HG03280 (cell line): ENCODE measurements at regions not wholly inside any gene's neighbourhood (a gene's known extent, or its start where the extent isn't known, plus 50 kb on each side); places are given as distances from the start of the nearest gene placed in this dataset.

Experiments used
- ATAC-seq: cut with Tn5 transposase; IDR thresholded peaks from one replicate; pipeline ENCODE4 v1.9.1; 2021; ENCODE audit warnings: mild to moderate bottlenecking, moderate library complexity; ENCODE audit not compliant: unreplicated experiment

DNA sequence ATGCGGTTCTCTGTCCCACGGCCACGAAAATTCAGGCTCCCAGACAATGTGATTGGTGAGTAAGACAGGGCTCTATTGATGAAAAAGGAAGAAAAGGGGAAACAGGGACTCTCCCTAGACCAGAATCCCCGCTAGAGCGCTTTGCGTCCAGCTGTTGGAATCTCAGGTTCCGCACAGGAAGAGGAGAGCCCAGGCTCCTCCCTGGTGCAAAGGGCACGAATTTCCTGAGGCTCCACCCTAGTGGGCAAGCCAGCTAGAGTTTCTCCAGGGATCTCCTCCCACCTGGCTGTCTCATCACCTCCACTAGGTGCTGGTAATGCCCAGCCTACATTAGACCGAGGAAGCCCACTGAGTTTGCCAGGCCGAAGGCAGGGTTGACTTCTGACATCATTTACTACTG lies 135.9 kb upstream of the SOX4 start:
- ATAC-seq, result no peak

DNA sequence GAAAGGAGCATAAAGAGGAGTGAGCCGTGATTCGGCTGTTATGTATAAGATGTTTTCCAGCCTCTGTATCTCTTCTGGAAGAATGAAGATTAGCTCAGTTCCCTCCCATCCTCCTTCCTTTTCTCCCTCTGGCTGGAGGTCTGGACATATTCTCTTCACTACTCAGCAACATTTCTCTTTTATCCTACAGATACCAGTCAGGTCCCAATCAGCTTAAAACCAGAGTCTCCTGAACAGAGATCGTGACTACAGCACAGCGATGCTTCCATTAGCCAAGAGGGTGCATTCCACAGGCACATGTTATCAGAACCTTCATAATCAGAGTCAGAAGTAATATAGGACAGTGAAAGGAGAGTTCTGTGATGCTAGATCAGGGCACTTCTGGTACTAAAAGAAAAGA lies 133.9 kb upstream of the SOX4 start:
- no peak for ATAC-seq

DNA sequence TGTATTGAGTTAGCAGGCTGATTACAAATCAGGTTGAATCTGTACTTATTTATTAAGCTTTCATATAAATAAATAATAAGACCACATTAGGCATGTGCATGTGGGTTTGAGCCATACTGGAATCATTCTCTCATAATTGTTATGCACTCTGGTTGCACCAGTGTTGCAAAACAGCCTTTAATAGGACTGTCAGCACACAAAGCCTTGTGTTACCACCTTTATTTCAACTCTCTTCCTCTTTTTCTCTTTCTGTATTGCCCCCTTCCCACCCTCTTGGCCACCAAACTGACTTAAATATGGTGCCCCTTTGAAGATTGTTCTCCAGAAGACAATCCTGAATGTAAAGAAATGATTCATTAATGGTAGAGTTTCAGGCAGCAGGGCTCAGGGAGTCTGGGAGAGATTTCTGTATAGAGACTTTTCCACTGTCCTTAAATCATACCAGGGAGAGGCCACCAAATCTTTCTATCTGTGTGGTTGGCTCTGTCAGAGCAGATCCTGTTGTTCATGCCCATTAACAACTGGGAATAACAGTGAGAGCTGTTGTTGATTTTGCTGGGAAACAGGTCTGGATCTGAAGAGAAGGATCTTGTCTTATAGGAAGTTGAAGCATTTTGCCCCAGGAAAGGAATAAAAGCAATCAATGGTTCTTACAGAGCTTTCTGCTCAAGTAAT lies 131.6 kb upstream of the SOX4 start:
- no peak for ATAC-seq

DNA sequence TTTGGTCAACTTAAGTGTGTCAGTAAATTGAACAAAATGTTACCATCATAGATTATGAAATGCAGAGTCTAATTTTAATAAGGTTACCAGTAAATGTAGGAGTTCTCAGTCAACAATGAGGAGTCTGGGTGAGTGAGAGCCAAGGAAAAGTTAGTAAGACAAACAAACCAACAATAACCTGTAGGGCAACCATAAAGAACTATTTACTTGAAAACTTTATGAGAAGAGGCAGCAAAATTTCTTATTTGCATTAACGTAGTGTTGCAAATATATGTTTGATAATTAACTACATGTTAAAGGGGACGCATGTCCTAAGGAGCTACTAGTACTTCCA lies 131.1 kb upstream of the SOX4 start:
- no peak for ATAC-seq

DNA sequence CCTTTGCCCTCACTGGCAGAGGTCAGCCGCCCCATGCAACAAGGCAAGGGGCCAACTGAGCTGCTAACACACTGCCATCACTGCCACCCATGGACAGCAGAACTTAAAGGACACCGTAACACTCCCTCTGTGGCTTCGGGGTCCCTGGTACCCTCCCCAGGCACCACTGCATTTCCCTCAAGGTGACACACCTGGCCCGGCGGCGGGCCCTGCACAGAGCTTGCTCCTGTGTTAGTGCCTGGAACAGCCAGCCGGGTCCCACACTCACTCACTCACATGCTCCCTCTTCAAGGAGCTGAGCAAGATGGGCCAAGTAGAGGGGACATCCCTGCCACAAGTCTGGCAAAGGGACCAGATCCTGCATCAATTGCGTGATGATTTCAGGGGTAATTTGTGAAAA lies 126.5 kb upstream of the SOX4 start:
- no peak for ATAC-seq

DNA sequence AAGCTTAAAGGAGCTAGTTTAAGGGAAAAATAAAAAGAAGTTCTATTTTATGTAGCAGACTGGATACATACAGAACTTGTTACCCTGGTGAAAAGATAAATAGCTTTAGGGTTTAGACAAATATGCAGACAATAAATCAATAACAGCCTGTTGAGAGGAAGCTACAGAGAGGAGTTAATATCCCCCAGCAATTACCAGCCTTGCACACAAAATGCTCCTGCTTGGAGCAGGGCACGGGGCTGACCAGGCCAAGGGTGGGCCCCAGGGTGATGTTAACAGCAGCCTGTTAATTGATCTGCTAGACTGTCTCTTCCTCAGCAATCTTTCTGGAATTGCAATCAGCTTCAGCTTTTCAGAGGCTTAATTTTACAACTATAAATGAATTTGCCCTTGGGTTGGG lies 125.1 kb upstream of the SOX4 start:
- ATAC-seq, result no peak

DNA sequence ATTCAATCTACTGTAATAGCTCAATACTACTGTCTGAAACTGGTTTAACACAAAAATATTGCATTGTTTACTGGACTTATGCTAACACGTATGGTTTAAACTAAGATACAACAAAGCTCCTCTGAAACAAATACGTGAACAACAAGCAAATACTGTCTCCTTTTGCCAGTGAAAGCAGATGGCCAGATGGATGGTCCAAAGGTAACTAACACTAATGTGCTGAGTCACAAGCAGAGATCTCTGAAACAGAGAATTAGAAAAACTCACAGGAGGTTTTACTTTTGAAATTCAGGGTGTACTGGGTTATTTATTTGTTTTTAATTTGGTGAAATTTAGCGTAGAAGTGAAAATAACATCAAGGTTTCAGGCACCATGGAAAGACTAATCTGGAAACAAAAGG lies 124.3 kb upstream of the SOX4 start:
- ATAC-seq, result no peak

DNA sequence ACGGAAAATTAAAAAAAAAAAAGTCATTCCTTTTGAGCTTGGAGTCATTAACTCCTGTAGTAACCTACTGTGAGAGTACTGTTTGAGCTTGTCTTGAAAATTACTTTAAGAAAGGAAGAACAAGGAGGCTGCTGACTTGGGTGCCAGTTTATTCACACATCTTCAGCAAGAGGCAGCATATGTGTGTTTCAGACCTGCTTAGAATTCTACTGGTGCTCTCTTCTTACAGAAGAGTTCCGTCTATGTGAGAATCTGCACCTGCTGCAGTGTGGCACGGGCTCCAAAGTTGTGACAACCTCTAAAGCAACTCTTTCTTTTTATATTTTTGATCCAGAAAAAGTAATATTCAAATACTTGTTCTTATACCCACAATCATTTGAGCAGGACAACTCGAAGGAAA lies 117.4 kb upstream of the SOX4 start:
- no peak for ATAC-seq

DNA sequence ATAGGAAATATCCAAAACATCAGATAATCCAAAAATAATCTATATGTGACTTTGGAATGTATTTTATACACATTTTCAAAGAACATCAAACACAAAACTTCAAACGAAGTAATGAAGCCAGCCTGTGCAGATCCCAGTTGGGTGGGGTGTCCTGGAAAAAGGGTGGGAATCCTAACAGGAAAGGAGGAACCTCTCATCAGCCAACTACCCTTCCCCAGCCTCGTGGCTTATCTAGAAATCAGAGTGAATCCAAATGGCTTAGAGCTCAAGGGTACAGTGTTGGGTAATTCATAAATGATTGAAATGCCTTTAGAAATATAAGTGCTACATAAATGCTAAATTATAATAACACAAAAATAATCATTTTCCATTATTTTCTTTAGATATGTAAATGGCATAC lies 115.1 kb upstream of the SOX4 start:
- no peak for ATAC-seq

DNA sequence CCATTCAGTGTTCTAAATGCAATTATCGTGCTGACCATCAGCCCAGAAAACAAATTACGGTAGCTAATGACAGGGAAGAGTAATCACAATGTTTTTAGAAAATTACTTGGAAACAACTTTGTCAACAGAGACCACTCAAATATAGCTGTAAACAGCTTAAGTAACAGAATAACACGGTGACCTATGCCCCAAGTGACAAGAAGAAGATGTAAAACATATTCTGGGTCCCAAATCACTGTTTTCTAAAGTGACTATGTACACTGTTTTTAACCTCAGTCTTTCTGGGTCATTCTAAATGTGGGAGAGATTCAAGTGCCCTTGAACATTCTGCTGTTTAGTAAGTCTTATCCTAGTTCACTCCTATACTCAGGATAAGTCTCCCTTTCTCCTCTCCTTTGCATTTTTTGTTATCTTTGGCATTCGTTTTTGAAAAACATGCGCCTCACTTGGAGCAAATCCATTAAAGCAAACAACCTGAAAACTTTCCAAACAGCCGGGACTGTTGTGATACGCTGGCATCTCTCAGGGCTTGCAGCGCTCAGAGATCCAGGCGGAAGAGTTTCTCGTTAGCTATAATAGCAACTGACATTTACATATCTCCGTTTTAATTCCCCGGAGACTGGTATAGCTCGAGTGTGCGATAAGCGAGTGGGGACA lies 114.5 kb upstream of the SOX4 start:
- no peak for ATAC-seq

DNA sequence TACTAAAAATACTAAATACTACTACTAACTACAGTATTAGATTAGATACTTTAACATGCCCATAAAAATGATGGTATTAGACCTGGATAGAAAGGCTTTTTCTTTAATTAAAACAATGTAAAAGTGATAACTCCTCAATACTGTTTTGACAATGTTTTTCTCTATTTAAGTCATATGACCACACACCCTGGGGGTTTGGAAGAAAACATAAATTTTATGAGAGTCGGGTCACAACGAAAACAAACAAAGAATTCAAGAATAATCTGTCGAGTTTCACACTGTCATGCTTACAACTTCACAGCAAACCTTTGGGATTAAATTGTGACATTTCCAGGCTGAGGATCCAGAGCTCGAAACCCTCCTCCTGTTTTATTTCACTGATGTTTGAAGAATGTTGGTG lies 107.4 kb upstream of the SOX4 start:
- ATAC-seq, result no peak

DNA sequence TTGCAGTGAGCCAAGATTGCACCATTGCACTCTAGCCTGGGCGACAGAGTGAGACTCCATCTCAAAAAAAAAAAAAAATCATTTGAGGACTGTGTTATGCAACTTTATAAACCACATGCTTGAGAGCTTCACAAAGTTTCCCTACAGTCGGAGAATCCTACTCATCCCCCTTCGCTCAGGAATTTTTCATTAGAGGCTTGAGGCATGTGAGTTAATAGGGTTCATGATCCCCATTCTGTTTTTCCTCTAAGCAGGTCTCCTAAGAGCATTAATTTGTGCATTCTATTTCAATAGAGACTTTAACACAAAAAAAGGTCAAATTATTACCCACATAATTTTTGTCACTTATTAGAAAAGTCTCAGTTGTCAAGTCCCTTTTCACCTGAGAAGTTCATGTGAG lies 103.7 kb upstream of the SOX4 start:
- ATAC-seq, result no peak

DNA sequence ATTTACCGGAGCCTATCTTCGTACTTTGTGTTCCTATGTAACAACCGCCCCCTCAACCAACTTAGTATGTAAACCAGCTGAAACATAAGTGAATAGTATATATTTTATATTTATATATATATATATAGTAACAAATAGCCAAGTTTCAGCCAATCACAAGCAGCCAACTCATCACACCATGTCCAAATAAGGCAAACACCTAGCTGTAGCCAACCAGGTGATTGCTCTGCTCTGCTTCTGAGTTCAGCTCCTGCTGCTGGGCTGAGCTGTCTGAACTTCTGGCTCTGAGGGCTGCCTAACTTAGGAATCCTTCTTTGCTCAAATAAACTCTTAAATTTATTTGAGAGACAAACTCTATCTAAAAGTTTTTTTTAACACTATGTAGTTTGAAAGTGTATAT lies 101.6 kb upstream of the SOX4 start:
- ATAC-seq, result no peak

DNA sequence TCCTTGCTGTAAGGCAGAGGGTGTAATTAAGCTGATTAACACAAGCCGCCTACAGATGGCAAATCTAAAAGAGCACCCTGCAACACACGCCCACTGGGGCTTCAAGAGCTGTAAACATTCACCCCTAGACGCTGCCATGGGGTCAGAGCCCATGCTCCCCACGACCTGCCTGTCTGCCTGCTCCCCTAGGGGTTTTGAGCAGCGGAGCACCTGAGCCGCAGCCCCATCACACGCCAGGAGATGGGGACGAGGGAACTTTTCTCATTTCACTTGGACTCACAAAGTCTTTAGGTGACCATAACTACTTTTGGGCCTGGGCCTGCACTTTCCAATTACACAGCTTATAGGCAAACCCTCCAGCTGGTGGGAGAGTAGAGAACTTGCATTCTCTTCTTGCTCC lies 99.0 kb upstream of the SOX4 start:
- no peak for ATAC-seq

DNA sequence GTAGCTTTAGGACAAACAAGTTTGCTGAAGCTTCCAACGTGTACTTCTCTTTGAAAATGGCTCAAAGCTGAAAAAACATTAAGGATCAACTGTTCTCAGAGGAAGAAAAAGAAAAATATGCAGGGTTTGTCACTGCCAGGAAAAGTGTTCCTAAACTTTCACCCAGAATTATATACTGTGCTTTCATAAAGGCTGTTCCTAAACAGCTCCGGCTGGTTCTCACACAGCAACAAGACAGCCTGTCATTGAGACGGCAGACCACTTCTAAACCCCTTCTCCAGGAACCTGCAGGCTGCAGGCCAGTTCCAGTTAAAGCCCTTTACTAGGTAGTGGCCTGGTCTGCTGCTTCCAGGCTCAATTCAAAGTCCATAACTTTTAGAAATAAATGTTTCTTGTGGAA lies 97.4 kb upstream of the SOX4 start:
- ATAC-seq, result no peak

DNA sequence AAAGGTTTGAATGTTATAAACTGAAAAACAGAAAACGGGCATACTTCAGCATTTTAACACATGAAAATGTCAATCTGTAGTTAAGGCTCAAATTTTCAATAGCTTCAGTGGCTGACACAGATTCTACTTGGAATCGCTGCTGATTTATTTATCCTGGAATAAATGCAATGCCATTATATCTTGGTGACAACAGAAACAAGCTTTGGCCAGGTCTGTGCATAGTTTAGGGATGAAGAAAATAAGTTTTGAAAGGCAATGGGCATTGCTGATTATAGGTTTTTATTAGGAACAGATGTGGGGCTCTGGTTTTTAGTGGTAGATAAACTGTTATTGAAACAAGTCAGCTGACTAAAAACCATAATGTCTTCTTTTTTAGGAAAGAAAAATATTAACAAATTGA lies 96.8 kb upstream of the SOX4 start:
- ATAC-seq, result no peak

DNA sequence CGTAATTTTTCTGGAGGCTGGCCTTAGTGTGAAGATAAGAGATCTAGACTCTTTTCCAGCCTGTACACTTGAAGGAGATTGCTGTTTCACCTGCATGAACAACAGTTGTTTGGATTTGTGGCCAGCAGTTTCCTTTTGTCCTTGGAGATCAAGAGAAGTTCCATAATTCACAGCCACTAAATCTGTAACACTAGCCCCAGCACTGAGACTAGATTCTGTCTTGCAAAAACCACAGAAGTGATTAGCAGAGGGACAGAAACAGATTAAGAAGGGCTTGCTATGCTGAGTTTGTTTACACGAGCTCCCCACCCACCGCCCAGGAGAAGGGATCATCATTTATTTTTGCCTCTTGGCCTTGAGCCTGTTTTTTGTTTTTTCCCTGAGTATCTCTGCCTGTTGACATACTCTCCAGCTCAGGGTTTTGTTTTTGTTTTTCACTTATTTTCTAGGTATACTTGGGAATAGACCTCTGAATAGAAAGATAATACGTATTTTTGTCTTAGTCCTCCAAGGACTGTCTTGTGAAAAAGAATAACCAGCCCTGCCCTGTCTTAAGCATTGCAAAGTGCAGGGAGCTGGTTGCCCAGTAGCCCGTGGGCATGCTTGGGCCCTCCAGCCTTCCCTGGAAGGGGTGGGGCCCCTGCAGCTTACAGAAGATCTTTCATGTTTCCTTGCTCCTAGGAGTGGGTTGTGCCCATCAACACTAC lies 93.1 kb upstream of the SOX4 start:
- ATAC-seq, result no peak

DNA sequence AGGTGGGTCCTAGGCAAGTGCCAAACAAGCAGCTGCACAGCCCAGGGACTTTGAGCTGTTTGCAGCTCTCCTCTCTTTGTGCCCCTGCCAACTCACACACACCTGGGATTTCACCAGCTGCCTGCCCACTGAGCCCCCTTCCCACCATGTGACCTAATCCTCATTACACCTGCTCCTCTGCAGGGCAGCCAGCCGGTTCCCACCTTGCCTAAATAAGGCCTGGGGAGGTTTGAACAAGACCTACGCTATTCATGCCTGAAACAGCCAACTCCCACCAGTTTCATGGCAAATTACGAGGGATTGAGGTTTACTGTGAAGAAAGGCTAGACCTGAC lies 92.6 kb upstream of the SOX4 start:
- ATAC-seq, result no peak

DNA sequence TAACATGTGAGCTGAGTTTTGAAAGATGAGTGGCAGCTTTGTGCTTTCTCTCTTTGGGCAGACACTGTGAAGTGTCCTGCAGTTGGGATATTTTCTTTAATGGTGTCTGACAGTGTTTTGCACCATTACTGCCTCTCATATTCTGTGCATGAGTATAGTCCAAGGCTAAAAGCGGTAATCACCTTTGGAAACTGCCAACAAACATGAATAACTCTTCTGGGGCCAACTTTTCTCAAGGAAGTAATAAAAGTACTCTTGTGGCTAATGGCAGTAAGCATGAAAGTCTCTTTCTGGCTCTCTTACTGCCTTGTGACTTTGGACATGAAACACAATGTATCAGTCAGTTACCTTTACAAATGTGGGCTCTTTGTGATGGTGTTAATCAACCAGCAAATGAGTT lies 91.7 kb upstream of the SOX4 start:
- ATAC-seq, result no peak

DNA sequence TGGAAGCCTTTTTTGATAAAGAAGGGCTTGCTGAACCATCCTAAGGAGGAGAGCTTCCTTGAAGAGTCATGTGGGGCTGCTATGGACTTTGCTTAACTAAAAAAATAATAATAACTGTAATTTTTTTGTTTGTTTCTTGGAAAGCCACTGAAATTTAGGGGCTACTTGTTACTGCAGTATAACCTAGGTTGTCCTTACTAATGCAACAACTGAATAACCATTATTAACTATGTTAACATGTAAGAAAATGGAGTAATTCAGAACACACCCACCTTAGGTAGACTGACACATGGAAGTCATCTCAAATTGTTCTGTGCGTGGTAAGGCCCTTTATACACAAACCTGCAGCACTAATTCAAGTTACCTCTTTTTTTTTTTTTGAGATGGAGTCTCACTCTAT lies 90.9 kb upstream of the SOX4 start:
- ATAC-seq, result no peak

DNA sequence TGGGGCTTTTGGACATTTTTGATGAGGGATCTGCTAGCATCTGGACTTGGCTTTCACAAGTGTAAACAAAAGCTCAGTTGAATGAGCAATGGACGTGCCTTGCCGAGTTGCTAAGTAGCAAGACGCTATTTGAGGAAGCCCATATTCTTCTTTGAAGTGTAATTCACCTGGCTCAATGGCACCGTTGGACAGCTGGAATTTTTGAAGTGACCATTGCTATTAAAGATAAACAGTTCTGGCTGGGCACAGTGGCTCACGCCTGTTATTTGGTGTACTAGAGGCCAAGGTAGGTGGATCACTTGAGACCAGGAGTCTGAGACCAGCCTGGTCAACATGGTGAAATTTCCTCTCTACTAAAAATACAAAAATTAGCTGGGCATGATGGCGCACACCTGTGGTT lies 88.8 kb upstream of the SOX4 start:
- no peak for ATAC-seq

DNA sequence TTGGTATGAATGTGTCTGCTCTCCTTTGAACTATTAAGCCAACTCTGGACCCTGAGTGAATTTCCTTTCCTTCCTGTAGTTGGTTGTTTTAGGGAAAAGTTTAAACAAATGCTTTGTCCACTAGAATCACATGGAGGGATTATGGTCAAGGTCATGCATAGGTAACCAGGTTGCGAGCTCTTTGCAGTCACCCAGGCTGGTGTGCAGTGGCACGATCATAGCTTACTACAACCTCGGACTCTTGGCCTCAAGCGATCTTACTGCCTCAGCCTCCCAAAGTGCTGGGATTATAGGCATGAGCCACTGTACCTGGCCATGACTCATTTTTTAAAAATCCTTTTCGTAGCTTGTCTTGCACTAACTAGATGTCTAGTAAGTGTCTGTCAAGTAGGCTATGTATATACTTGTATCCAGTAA lies 88.0 kb upstream of the SOX4 start:
- no peak for ATAC-seq

DNA sequence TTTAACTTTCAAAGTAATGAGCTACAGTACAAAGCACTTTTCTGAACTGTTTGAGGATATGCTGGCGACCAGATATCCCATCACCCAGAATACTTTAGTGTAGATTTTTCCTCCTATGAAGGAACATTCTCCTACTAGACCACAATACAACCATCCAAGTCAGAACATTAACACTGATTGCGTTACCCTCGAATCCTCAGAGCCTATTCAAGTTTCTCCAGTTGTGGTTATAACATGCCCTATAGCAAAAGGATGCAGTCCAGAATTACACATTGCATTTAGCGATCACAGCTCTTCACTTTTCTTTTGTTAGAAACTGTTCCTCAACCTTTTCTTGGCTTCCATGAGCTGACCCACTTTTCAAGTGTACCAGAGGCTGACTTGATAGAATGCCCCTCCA lies 87.4 kb upstream of the SOX4 start:
- ATAC-seq, result no peak
